ENCODE measurements at regions not wholly inside any gene's neighbourhood (a gene's known extent, or its start where the extent isn't known, plus 50 kb on each side); places are given as distances from the start of the nearest gene placed in this dataset.

- TF ChIP-seq CTCF (conservative IDR thresholded peaks at IDR 0.05; ENCODE audit: low read depth in 2 of 2) (no peak), POLR2AphosphoS5 (IDR thresholded peaks at IDR 0.05; ENCODE audit: low read depth) (no peak)
Measured at GRCh38 chr2:138298120-138298814, 203.3 kb upstream of the SPOPL start.

Data from GM23338 (cell line).